NCI-H2029 treated with DMSO at 0.1 percent for 48 hours (cell line): ENCODE measurements at regions not wholly inside any gene's neighbourhood (a gene's known extent, or its start where the extent isn't known, plus 50 kb on each side); places are given as distances from the start of the nearest gene placed in this dataset.
A peak's percentile ranks its signal among the peaks of the same experiment; 100 is the strongest.

Experiments used
- DNase-seq: peaks from one replicate; lab custom pipeline; 2025; lab: John Stamatoyannopoulos, UW

GRCh38 chr9:118187408-118187807 lies 483.2 kb downstream of the TLR4 start:
- no peak for DNase-seq

GRCh38 chr9:118189615-118190014 lies 485.4 kb downstream of the TLR4 start:
- no peak for DNase-seq

GRCh38 chr9:118192807-118193206 lies 488.6 kb downstream of the TLR4 start:
- no peak for DNase-seq

- peak; percentile 50 for DNase-seq
These were observed 505.1 kb downstream of the TLR4 start for GRCh38 chr9:118209343-118209742.

- DNase-seq, result no peak
These were observed 511.3 kb downstream of the TLR4 start for GRCh38 chr9:118215549-118215948.

GRCh38 chr9:118222375-118222774 lies 518.2 kb downstream of the TLR4 start:
- DNase-seq, result no peak

- no peak for DNase-seq
These were observed 518.9 kb downstream of the TLR4 start for GRCh38 chr9:118223111-118223510.

- DNase-seq, result no peak
These were observed 526.1 kb downstream of the TLR4 start for GRCh38 chr9:118230329-118230728.

- DNase-seq, result no peak
These were observed 532.4 kb downstream of the TLR4 start for GRCh38 chr9:118236625-118237024.

GRCh38 chr9:118238139-118238538 lies 533.9 kb downstream of the TLR4 start:
- DNase-seq, result no peak

GRCh38 chr9:118252027-118252426 lies 547.8 kb downstream of the TLR4 start:
- DNase-seq, result no peak

- peak; percentile 10 for DNase-seq
These were observed 558.0 kb downstream of the TLR4 start for GRCh38 chr9:118262191-118262590.

- DNase-seq, result no peak
These were observed 559.7 kb downstream of the TLR4 start for GRCh38 chr9:118263949-118264348.

- no peak for DNase-seq
These were observed 563.8 kb downstream of the TLR4 start for GRCh38 chr9:118268046-118268445.

GRCh38 chr9:118269623-118270022 lies 565.4 kb downstream of the TLR4 start:
- DNase-seq, result no peak

- no peak for DNase-seq
These were observed 567.1 kb downstream of the TLR4 start for GRCh38 chr9:118271331-118271730.

GRCh38 chr9:118271936-118272335 lies 567.7 kb downstream of the TLR4 start:
- DNase-seq, result no peak

- DNase-seq, result no peak
These were observed 568.8 kb downstream of the TLR4 start for GRCh38 chr9:118273048-118273447.

GRCh38 chr9:118276784-118277183 lies 572.6 kb downstream of the TLR4 start:
- DNase-seq, result no peak

- DNase-seq, result no peak
These were observed 577.6 kb downstream of the TLR4 start for GRCh38 chr9:118281772-118282171.

- DNase-seq, result no peak
These were observed 579.3 kb downstream of the TLR4 start for GRCh38 chr9:118283488-118283887.

GRCh38 chr9:118290116-118290515 lies 585.9 kb downstream of the TLR4 start:
- DNase-seq, result no peak

- no peak for DNase-seq
These were observed 591.2 kb downstream of the TLR4 start for GRCh38 chr9:118295413-118295812.

GRCh38 chr9:118302721-118303120 lies 598.5 kb downstream of the TLR4 start:
- DNase-seq, result no peak

- no peak for DNase-seq
These were observed 599.0 kb downstream of the TLR4 start for GRCh38 chr9:118303216-118303615.
